MM.1S (cell line): ENCODE measurements at regions not wholly inside any gene's neighbourhood (a gene's known extent, or its start where the extent isn't known, plus 50 kb on each side); places are given as distances from the start of the nearest gene placed in this dataset.

ENCODE experiments used
- DNase-seq: peaks from one replicate; pipeline ENCODE4 v3.0.0-alpha.2; 2015
- H2AFZ ChIP-seq: fragments of 300-600 bp; sonication (generic); 2 replicates; pipeline ENCODE4 v1.6.0; 2016; ENCODE audit warnings: antibody characterized with exemption, low read length
- H3F3A ChIP-seq: fragments of 300-600 bp; sonication (generic); 2 replicates; pipeline ENCODE4 v1.6.1; 2016; ENCODE audit warnings: mild to moderate bottlenecking, antibody characterized with exemption, low read length, moderate library complexity, mixed read lengths; ENCODE audit not compliant: insufficient read depth
- H3K27ac ChIP-seq: fragments of 300-600 bp; sonication (generic); 2 replicates; pipeline ENCODE4 v1.5.1; 2016; ENCODE audit warnings: mild to moderate bottlenecking, low read length
- H3K27me3 ChIP-seq: fragments of 300-600 bp; sonication (generic); replicated peaks from 2 replicates; pipeline ENCODE4 v1.6.0; 2016; ENCODE audit warnings: low read length; ENCODE audit not compliant: insufficient read depth
- H3K36me3 ChIP-seq: fragments of 300-600 bp; sonication (generic); replicated peaks from 2 replicates; pipeline ENCODE4 v1.6.1; 2016; ENCODE audit warnings: mild to moderate bottlenecking, low read length, mixed read lengths; ENCODE audit not compliant: insufficient read depth
- H3K4me1 ChIP-seq: fragments of 300-600 bp; sonication (generic); 2 replicates; pipeline ENCODE4 v1.6.1; 2016; ENCODE audit warnings: low read length, mixed read lengths
- H3K4me2 ChIP-seq: fragments of 300-600 bp; sonication (generic); 2 replicates; pipeline ENCODE4 v1.6.0; 2016; ENCODE audit warnings: low read depth, low read length
- H3K4me3 ChIP-seq: fragments of 300-600 bp; sonication (generic); 2 replicates; pipeline ENCODE4 v1.5.1; 2016; ENCODE audit warnings: low read length, mixed read lengths
- H3K79me2 ChIP-seq: fragments of 300-600 bp; sonication (generic); 2 replicates; pipeline ENCODE4 v1.6.1; 2016; ENCODE audit warnings: mixed run types, low read length, mixed read lengths
- H3K9ac ChIP-seq: fragments of 300-600 bp; sonication (generic); 2 replicates; pipeline ENCODE4 v1.6.1; 2016; ENCODE audit warnings: low read length, mixed read lengths
- H3K9me2 ChIP-seq: fragments of 300-600 bp; sonication (generic); replicated peaks from 2 replicates; pipeline ENCODE4 v1.6.1; 2016; ENCODE audit warnings: mild to moderate bottlenecking, low read length, mixed read lengths; ENCODE audit not compliant: insufficient read depth
- H3K9me3 ChIP-seq: fragments of 300-600 bp; sonication (generic); replicated peaks from 2 replicates; pipeline ENCODE4 v1.6.1; 2016; ENCODE audit warnings: mild to moderate bottlenecking, low read length, mixed read lengths; ENCODE audit not compliant: insufficient read depth
- H4K20me1 ChIP-seq: fragments of 300-600 bp; sonication (generic); 2 replicates; pipeline ENCODE4 v1.6.1; 2016; ENCODE audit warnings: mild to moderate bottlenecking, low read length, moderate library complexity, mixed read lengths; ENCODE audit not compliant: insufficient read depth
- EZH2 ChIP-seq: fragments of 300-600 bp; sonication (generic); optimal IDR thresholded peaks from 2 replicates; pipeline ENCODE3; 2017; ENCODE audit warnings: low read depth, mild to moderate bottlenecking, antibody characterized with exemption, low read length, mixed read lengths
- EZH2phosphoT487 ChIP-seq: fragments of 300-600 bp; sonication (generic); IDR thresholded peaks from 2 replicates; pipeline ENCODE4 v1.6.1; 2018; ENCODE audit warnings: antibody characterized with exemption, low read length
- TF ChIP-seq, protein P1 (sequence below): fragments of 300-600 bp; sonication (generic); IDR thresholded peaks from 2 replicates; pipeline ENCODE4 v1.5.1; 2016; ENCODE audit warnings: antibody characterized with exemption, low read length, mixed read lengths

DNA sequence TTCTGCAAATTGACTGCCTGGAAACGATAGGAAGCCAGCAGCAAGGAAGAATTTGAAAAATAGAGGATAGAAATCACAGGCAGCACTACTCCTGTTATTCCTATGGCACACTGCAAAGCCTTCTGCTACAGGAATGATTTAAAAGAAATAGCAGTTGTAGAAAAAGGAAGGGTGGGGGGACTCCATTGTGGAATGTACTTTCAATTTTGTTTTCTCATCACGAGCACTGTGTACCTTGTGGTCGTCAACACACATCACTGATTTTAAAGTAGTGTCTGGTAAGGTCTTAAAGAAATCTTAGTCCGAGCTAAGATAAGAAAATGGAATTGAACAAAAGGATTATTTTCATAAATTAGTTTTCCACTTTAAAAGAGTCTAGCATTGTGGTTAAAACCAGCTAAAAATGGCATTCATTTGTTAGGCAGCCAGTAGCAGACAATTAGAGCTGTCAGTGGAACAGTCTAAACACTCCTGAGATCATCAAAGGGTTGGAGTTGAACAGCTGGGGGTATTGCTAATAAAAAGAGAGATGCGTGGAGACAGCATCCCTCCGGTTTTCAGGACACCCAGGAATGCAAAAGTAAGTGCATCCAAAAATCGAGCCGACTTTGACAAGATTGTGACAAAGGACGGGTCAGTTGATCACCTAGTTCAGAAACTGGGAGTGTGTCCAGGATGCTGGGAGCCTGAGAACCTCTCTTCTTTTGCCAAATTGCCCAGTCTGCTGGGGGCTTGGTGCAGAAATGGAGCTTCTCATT lies 97.8 kb upstream of the WWC1 start:
- Histone ChIP-seq H3F3A (no peaks in the 10 kb centered on the region), H3K79me2 (no peaks in the 10 kb centered on the region), H3K9me2 (no peaks in the 10 kb centered on the region), H4K20me1 (no peaks in the 10 kb centered on the region), H3K4me2 (no peak overlapping the region), H3K4me1 (peaks cover 3% of the 10 kb centered on the region; the same call in 1 of the 2 replicates), H3K27me3 (no peaks in the 10 kb centered on the region), H3K36me3 (no peaks in the 10 kb centered on the region), H2AFZ (no peak overlapping the region), H3K9me3 (no peaks in the 10 kb centered on the region), H3K27ac (no peak overlapping the region), H3K9ac (no peak overlapping the region), H3K4me3 (no peak overlapping the region)
- no peak for TF ChIP-seq EZH2
- TF ChIP-seq EZH2phosphoT487: no peak
- TF ChIP-seq, protein P1, sequence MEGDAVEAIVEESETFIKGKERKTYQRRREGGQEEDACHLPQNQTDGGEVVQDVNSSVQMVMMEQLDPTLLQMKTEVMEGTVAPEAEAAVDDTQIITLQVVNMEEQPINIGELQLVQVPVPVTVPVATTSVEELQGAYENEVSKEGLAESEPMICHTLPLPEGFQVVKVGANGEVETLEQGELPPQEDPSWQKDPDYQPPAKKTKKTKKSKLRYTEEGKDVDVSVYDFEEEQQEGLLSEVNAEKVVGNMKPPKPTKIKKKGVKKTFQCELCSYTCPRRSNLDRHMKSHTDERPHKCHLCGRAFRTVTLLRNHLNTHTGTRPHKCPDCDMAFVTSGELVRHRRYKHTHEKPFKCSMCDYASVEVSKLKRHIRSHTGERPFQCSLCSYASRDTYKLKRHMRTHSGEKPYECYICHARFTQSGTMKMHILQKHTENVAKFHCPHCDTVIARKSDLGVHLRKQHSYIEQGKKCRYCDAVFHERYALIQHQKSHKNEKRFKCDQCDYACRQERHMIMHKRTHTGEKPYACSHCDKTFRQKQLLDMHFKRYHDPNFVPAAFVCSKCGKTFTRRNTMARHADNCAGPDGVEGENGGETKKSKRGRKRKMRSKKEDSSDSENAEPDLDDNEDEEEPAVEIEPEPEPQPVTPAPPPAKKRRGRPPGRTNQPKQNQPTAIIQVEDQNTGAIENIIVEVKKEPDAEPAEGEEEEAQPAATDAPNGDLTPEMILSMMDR: no peak
- DNase-seq: no peak

DNA sequence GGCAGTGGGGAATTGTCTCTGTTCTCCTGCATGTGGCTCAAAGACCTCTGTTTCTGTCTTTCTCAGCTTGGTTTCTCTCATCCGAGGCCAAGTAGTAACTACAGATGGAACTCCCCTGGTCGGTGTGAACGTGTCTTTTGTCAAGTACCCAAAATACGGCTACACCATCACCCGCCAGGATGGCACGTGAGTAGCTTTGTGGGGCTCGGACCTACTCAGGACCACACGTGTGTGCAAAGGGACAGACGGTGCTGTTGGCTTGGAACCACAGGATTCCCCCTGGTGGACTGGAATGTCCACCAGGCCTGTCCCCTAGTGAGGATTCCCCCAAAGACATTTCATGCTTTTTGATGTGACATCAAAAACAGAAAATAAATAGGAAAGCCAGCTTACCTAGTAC lies 96.3 kb upstream of the WWC1 start:
- H3K79me2 ChIP-seq: no peaks in the 10 kb centered on the region
- no peak overlapping the region for H2AFZ ChIP-seq
- no peaks in the 10 kb centered on the region for H4K20me1 ChIP-seq
- peaks cover 3% of the 10 kb centered on the region; the same call in 1 of the 2 replicates for H3K4me1 ChIP-seq
- H3K27me3 ChIP-seq: no peaks in the 10 kb centered on the region
- no peaks in the 10 kb centered on the region for H3K9me3 ChIP-seq
- H3K36me3 ChIP-seq: no peaks in the 10 kb centered on the region
- H3K4me3 ChIP-seq: no peak overlapping the region
- H3K9me2 ChIP-seq: no peaks in the 10 kb centered on the region
- H3F3A ChIP-seq: no peaks in the 10 kb centered on the region
- no peak overlapping the region for H3K27ac ChIP-seq
- TF ChIP-seq EZH2 (no peak), EZH2phosphoT487 (no peak)
- TF ChIP-seq, protein P1: no peak
- DNase-seq: no peak
- H3K9ac ChIP-seq: no peak overlapping the region
- H3K4me2 ChIP-seq: no peak overlapping the region

DNA sequence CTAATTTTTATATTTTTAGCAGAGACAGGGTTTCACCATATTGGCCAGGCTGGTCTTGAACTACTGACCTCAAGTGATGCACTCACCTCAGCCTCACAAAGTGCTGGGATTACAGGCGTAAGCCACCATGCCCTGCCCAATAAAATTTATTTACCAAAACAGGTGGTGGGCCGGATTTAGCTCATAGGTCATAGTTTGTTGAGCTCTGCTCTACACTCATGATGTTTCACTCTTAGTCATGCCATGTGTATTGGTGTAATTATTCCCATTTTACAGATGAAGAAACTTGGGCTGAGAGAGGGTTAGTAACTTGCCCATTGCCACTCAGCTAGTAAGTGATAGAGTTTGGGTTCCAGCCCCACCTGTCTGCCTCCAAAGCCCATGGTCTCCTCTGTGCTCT lies 93.1 kb upstream of the WWC1 start:
- Histone ChIP-seq H3K27me3 (no peaks in the 10 kb centered on the region), H3K79me2 (no peaks in the 10 kb centered on the region), H3K4me2 (no peak overlapping the region), H3F3A (no peaks in the 10 kb centered on the region), H3K9me2 (no peaks in the 10 kb centered on the region), H3K9me3 (no peaks in the 10 kb centered on the region), H3K36me3 (no peaks in the 10 kb centered on the region), H3K4me1 (no peaks in the 10 kb centered on the region), H2AFZ (no peak overlapping the region), H4K20me1 (no peaks in the 10 kb centered on the region), H3K9ac (no peak overlapping the region), H3K27ac (no peak overlapping the region), H3K4me3 (no peak overlapping the region)
- no peak for TF ChIP-seq EZH2phosphoT487
- TF ChIP-seq, protein P1: no peak
- no peak for TF ChIP-seq EZH2
- no peak for DNase-seq
